ENCODE measurements at regions not wholly inside any gene's neighbourhood (a gene's known extent, or its start where the extent isn't known, plus 50 kb on each side); places are given as distances from the start of the nearest gene placed in this dataset.

GRCh38 chr18:78145096-78145495 is 834.5 kb upstream of the SALL3 start:
- DNase-seq (ENCODE audit: low read depth), result no peak
- H3K4me3 ChIP-seq (ENCODE audit: low read depth, low read length), result no peak overlapping the region
- in situ Hi-C loops (cut with HindIII; ENCODE audit: low sequenced_read_pairs), result no loop called here
- TF ChIP-seq CTCF (IDR thresholded peaks at IDR 0.05; ENCODE audit: low read depth, low read length, missing control alignments), result no peak

GRCh38 chr18:78146136-78147085 is 833.2 kb upstream of the SALL3 start:
- no peak overlapping the region for H3K4me3 ChIP-seq (ENCODE audit: low read depth, low read length)
- no peak for DNase-seq (ENCODE audit: low read depth)
- in situ Hi-C loops (cut with HindIII; ENCODE audit: low sequenced_read_pairs), result no loop called here
- no peak for TF ChIP-seq CTCF (IDR thresholded peaks at IDR 0.05; ENCODE audit: low read depth, low read length, missing control alignments)

- in situ Hi-C loops (cut with HindIII; ENCODE audit: low sequenced_read_pairs), result no loop called here
- no peak for TF ChIP-seq CTCF (IDR thresholded peaks at IDR 0.05; ENCODE audit: low read depth, low read length, missing control alignments)
- no peak overlapping the region for H3K4me3 ChIP-seq (ENCODE audit: low read depth, low read length)
- no peak for DNase-seq (ENCODE audit: low read depth)
Observed at GRCh38 chr18:78150590-78150989, 829.0 kb upstream of the SALL3 start.

- no peak for TF ChIP-seq CTCF (IDR thresholded peaks at IDR 0.05; ENCODE audit: low read depth, low read length, missing control alignments)
- no peak overlapping the region for H3K4me3 ChIP-seq (ENCODE audit: low read depth, low read length)
Observed at GRCh38 chr18:78151234-78151633, 828.4 kb upstream of the SALL3 start.

GRCh38 chr18:78151948-78152725 is 827.5 kb upstream of the SALL3 start:
- no peak for TF ChIP-seq CTCF (IDR thresholded peaks at IDR 0.05; ENCODE audit: low read depth, low read length, missing control alignments)
- H3K4me3 ChIP-seq (ENCODE audit: low read depth, low read length), result no peak overlapping the region
- in situ Hi-C loops (cut with HindIII; ENCODE audit: low sequenced_read_pairs), result no loop called here
- no peak for DNase-seq (ENCODE audit: low read depth)

More at GRCh38 chr18:78151234-78151633, 828.4 kb upstream of the SALL3 start:
- DNase-seq (ENCODE audit: low read depth), result no peak
- in situ Hi-C loops (cut with HindIII; ENCODE audit: low sequenced_read_pairs), result no loop called here

GRCh38 chr18:78153362-78153761 is 826.3 kb upstream of the SALL3 start:
- no peak overlapping the region for H3K4me3 ChIP-seq (ENCODE audit: low read depth, low read length)
- in situ Hi-C loops (cut with HindIII; ENCODE audit: low sequenced_read_pairs), result no loop called here
- no peak for TF ChIP-seq CTCF (IDR thresholded peaks at IDR 0.05; ENCODE audit: low read depth, low read length, missing control alignments)
- DNase-seq (ENCODE audit: low read depth), result no peak

Measured in astrocyte of the cerebellum (primary cell).